GM21381 (cell line): ENCODE measurements at regions not wholly inside any gene's neighbourhood (a gene's known extent, or its start where the extent isn't known, plus 50 kb on each side); places are given as distances from the start of the nearest gene placed in this dataset.

ENCODE experiments used
- ATAC-seq: cut with Tn5 transposase; IDR thresholded peaks from one replicate; pipeline ENCODE4 v1.9.1; 2021; ENCODE audit warnings: mild to moderate bottlenecking, moderate library complexity; ENCODE audit not compliant: unreplicated experiment

DNA sequence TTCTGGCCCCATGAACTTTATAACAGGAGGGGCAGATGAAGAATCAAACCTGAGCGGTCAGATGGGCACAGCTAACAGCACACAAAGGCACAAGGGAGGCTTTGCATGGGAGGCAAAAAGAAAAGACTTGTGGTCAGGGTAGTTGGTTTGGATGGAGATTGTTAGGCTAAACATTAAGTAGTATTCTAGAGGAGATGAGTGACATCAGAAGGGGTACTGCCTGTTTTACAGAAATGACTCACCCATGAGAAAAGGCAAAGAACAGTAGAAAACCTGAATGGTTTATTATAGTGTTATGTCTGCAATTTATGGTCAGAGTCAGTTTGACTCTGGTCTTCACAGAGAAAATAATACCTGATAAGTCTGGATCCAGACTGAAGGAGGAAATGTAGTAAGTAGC, 129.8 kb upstream of the KIRREL3 start:
- no peak for ATAC-seq

DNA sequence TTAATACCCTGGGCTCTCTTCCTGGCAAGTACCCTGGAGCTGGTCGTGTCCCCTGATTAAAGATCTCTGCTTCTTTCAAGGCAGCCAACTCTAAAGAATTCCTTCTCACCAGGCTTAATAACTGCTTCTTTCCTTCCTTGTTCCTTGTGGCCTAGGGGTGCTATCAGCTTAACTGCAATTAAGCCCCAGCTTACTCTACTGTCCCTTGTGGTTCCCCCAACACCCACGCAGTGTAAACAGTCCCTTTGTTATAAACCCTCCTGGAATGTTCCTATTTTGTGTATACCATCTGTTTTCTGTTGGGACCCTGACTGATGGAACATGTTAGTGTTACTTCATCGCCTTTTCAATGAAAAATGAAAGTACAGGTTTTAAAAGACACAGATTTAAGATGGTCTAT, 126.4 kb upstream of the KIRREL3 start:
- no peak for ATAC-seq

DNA sequence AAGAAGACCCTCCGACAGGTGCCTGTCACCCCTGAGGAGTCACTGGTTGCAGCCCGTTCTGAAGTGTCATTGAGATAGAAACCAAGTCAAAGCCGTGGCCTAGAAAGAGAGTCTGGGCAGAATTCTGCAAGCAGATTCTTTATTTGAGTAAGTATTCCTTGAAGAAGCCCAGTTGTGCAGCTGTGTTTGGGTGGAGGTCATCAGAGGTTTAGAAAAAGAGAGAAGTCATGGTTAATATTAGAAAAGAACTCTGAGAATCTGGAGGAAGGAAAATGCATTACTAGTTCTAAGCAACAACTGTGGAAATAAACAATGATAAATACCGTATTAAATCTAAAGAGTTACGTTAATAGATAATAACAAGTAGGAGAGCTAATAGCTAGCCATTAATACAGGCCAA, 118.8 kb upstream of the KIRREL3 start:
- ATAC-seq, result no peak

DNA sequence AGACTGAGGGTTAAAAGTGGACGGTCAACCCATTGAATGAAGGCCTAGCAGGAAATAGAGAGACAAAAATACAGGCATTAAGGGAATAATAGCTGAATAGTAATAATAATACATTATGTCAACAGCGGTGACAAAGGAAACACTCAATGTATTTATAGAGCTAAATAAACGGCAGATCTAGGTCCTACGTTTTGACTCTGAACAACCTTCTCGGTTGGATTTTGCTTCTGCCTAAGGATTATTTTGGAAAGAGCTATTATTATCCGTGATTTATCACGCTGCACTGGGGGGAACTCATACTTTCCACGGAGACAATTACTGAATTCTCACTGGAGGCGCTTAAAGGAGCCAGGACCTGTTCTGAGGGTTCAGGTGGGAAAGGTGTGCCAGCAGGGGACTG, 118.2 kb upstream of the KIRREL3 start:
- ATAC-seq, result no peak

DNA sequence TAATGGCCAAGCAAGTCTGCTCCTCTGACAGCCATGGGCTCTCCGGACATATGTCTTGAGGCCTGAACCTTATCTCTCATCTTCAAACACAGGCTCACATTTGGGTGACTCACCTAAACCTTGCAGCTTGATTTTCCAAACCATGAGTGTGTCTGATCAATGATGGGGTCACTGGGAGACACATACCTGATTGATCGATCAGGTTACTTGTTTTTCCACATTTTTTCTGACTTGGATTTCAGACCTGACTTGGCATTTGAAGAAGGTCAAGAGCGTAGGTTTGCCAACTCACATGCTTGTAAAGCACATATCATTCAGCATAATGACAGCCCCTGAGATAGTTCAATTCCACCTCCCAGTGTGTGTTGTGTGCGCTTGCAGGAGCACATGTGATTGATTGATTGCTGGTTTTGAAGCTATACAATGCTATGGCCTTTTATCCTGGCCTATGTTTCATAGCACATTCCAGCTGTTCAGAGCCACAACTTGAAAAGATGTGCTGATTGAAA, 116.7 kb upstream of the KIRREL3 start:
- no peak for ATAC-seq

DNA sequence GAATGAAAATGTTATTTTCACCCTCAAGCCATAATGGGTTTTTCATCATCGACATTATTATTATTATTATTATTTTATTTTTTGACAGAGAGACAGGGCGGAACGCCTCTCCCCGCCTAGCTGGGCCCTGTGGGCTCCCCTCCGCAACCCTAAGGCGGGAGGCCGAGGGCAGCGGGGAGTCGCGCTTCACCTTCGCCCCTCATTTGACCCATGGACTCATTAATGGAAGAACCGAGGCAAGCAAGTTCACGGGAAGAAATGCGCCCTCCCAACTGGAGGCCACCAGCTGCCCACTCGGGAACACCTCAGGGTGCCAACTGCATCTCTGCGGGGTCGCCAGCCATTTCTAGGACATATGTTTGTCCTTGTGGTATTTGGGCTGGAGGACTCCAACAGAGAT, 115.3 kb upstream of the KIRREL3 start:
- no peak for ATAC-seq

DNA sequence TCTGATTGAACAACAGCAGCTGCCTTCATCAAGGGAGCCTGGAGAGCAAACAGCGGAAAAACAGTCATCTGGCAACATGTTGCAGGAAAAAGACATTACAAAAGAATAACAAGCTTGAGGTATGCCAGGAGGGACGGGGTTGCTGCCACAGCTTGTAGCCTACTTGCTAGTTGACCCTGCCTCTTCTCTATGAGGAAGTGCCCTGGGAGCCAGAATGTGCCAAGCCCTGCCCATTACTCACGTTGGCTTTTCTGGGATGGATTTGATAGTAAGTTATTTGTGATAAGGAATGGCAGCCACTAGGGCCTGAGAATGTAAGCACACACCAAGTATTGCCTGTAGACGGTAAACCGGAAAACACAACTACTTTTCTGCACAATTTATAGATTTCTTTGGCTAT, 113.5 kb upstream of the KIRREL3 start:
- no peak for ATAC-seq

DNA sequence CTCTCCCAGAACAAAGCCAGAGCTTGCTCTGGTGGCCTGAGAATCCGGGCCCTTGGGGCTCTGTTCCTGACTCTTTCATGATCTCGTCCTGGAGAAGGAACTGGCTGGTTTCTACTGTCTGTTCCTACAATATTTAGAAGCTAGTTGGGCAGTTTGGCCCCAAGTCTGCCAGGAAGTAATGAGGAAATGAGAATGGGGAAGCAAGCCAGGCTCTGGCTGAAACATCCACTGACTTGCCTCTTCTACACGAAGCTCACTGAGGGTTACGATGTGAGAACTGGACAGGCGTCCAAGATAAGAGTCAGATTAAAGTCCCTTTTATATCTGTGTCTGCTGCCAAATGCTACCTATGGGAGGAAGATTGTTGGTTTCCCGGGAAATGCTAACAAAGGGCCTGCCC, 110.0 kb upstream of the KIRREL3 start:
- no peak for ATAC-seq

DNA sequence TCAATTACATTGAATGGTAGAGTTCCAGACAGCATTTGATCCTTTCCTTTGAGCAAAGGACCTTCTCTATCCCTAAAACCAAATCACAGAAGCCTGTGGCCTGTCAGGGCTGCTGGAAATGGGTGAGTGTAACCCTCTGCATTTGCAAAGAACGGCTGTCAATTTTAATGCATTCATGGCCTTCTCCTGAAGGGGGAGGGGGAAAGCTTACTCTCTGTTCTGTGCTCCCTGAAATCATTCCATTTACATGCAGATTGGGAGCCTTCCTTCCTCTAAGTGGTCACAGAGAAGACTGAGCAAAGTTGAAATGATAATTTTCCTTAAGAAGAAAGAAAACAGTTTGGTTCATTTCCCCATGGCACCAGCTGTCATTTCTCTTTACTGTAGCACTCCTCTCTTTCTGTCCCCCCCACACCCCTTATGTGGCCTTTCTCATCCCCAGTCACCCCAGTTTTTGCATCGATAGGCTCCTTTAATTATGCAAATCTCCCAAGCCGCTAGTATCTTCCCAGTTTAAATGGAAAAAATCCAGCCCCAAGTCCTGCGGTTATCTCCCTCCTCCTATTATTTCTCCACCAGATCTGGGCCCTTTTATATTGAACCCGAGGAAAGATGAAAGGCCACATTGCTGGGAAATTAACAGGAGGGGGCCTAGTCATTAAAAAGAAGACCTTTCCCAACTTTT, 109.4 kb upstream of the KIRREL3 start:
- ATAC-seq, result no peak

DNA sequence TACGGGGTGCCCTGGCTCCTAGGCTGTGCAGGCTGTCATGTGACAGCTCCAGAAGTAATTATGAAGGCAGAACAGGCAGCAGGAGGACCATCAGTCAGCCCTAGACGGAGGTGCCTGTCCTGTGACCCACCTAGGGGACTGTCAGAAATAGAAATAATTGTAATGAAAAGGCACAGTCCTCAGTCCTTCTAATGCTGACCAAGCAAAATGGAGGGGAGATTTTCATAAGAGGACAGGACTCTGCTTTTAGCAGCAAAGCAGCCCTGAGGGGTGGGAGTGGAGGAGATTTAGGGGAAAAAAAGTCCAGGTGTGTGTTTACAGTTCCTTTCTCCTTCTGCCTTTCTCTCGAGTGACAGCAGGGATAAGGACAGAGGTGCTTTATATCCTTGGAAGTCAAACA, 108.3 kb upstream of the KIRREL3 start:
- ATAC-seq, result no peak

DNA sequence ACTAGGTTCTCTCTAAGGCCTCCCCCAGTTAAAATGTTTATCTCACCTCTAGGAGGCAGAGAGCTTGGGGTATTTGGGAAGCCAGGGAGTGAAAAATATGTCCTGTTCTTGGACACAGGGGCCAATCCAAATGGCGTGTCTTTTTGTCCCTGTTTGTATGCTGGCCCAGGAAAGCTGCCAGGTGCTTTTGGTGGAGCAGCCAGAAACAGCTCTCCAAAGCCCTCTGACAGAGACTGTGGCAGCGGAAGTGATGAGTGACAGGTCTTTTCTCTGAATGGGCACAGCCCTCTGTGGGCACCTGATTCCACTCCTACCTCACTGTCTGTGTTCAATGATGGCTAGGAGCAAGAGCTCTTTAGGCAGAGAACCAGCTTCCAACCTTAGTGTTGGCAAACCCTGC, 106.4 kb upstream of the KIRREL3 start:
- no peak for ATAC-seq

DNA sequence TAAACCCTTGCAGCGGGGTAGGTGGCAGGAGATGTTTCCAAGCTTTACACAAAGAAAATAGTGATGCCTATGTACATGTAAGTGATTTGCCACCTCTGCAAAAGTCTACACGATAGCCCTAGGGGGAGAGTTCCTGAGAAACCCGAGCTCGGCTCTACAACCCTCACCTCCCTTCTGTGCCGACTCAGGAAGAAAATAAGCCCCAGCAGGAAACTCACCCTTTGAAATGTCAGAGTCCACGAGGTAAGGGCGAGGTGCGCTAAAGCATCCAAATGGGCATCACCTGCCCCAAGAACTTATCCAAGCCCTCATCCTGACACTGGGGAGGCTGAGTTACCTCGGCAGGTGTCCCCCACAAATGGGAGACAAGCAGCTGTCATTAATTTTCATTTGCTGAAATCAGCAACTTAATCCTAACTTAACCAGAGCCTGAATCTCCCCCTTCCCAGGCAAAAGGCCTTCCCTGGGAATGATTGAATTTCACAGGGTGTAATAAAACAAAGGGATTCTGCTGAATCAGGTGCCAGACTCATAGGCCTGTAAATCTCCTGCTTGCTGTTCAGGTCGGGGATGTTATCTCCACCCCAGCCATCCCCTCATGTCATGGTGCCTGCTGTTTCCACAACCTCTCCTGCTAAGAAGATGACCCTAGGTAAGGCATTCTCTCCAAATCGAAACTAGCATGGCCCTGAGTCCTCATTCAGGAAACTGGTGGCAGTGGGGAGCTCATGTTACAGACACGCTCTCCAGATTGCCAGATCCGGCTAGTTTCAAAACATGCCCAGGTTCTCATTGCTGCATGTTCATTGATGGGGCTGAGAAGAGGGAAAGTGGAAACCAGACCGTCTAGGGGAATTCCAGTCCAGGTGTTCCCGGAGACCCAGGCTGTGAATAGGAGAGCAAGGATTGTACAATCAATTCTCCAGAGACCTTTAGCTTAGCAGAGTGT, 105.3 kb upstream of the KIRREL3 start:
- ATAC-seq, result no peak

DNA sequence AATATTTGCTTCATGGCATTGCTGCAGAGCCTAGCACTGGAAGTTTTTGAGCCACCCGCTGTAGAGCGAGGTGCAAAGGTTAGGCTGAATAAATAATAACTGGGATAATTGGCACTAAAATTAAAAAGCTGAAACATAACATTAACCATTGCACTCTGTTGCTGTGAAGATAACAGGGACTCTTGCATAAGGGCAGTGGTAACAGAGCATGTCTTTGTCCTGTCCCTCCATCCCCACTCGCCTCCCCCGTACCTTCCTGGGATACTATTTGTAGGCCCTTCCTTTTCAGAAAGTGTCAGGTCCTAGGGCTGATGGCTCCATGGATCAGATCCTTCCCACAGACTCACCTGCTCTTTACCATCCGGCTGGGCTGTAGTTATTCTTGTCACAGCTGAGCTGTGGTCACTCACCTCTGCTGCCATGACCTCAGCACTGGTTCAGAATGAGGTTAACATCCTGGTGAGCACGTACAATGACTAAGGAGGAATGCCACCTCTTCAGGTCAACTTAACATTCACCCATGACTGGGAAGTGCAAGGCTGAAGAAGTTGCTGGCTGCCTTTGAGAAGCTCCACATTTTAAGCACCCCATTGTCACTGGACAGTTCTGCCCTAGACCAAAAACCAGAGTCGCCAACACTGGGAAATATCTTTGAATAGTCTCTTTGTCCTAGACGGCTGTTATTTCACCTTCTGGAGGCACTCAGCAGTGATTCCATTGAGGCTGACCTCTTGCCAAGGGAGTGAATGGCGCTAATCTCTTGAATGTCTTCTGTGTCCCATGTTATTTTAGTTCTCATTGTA, 103.2 kb upstream of the KIRREL3 start:
- no peak for ATAC-seq

DNA sequence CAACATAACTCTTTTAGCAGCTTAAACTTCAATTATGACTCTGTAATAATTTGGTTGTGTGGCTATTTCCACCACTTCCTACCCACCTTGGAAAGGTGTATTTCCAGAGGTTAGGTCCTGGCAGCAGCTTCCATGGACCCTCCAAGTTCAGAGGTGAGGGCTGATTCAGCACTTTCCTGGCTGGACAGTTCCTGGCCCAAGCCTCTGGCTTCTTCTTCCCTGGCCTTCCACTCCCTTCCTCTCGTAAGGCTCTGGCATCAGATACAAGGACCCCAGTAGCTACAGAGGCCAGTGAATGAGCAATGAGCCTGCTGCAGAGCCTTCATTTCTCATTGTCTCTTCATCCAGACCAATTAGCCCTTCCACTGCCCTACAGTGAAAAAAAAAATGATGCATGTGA, 98.1 kb upstream of the KIRREL3 start:
- no peak for ATAC-seq

DNA sequence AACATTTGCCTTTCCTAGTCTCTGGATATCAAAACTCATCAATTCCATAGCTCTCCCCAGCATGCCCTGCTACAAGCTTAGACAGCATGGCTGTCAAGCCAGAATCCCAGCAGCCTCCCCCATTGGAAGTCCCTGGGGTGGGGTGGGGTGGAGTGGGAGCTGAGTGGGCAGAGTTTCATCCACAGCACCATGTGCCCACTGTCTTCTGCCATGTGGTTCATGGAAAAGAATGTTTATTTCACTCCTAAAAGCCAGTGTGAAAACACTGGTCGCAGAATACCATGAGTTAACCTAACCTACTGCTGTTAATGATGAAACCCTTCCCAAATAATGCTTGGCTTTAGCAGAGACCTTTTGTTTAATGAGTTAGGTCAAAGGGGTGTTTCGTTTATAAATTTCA, 80.2 kb upstream of the KIRREL3 start:
- ATAC-seq, result no peak

DNA sequence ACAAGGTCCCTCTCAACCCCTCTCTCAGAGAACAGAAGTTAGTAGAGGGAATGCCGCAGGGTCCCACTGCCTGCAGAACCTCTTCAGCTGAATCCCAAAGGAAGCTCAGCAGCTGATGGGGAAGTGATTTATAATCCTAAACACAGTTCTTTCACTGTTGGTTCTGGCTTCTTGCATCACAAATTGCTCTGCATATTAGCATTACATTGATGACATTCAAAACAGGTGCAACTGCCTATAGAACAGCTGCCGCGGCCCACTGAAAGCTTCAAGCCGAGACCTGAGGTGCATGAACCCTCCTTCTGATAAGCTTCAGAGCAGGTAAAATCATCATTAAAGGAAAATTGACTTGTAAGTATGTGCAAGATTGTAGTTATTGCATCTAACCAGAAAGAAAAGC, 75.2 kb upstream of the KIRREL3 start:
- ATAC-seq, result no peak

DNA sequence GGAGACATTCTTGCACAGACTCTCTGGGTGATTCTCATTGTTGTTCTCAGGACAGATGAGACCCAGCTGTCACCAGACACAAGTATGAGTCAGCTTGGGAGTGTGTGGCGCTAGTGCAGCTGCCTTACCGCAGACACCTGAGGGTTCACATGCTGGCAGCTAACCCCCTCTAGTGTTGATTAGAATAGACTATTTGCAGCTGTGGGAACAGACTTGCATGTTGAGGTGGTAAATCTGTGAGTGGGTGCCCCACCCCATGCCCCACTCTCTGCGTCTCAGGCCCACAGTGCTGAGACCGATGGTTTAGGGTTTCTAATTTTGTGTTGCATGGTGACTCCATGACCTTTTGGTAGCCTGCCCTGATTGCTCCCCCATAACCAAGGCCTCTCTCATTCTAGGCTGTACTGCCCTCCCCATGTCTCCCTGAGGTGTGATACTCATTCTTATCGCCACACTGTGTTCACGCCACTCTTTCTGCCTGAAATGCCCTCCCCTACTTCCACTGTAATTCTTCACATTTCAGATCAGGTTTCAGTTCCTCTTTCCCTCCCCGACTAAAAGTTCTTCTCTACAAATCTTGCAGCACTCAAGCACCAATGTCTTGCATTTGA, 73.7 kb upstream of the KIRREL3 start:
- ATAC-seq, result peak; percentile 87

DNA sequence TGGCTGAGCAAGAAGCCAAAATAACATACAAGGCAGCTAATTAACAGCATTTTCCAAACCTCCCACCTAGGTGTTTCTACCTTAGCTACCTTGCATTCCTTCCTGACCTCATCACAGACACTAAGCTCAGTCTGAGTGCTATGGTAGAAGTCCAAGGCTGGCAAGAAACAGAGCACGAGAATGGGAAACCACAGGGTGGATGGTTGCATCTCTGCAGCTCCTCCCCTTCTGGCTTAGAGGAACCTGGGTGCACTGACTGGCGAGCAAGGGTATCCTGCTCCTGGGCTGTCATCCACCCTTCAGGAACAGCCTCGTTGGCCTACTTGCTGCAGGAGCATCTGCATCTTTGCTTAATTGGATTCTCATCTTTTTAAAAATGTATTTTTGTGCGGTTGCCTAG, 73.1 kb upstream of the KIRREL3 start:
- no peak for ATAC-seq

DNA sequence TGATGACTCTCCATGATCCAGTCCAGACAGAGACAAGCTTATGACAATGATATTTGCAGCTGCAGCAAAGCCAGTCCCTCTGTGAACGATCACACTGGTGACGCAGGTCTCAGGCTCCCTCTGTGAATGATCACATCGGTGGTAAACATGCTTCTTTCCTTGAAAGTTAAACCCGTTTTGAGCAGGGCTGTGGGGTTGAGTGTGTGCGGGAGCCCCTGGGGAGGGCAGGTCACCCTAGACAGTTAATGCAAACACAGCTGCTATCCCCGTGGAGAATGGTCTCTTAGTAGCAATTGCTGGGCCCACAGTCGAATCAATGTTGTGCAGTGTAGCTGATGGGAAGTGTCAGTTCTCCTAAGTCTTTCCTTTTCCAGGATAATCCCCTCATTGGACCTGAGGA, 71.0 kb upstream of the KIRREL3 start:
- no peak for ATAC-seq

DNA sequence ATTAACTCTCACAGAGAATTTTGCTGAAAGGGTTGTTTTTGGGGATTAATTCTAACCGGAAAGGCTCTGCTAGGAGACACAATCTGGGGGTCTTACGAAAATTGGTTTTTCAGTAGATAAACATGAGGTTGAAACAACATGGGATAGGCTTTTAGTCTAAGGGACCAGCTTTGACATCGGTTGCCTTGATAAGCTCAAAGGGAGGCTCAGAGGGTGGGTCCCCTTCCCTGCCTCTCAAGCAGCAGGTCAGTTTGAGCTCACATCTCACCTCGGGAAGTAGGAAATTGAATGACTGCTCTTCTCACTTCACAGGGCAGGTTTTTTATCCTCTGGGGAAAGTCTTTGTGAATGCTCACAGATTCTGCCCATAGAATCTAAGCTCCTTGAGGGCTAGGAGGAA, 70.2 kb upstream of the KIRREL3 start:
- no peak for ATAC-seq
